ENCODE measurements at regions not wholly inside any gene's neighbourhood (a gene's known extent, or its start where the extent isn't known, plus 50 kb on each side); places are given as distances from the start of the nearest gene placed in this dataset.

GRCh38 chrX:96619588-96619987, 65.1 kb upstream of the DIAPH2 start:
- H3K27ac ChIP-seq = no peak overlapping the region
- TF ChIP-seq CTCF (IDR thresholded peaks at IDR 0.05) (no peak), ZFX (IDR thresholded peaks at IDR 0.05; ENCODE audit: borderline replicate concordance) (no peak)

GRCh38 chrX:96621811-96622210, 62.8 kb upstream of the DIAPH2 start:
- TF ChIP-seq CTCF (IDR thresholded peaks at IDR 0.05) (no peak), ZFX (IDR thresholded peaks at IDR 0.05; ENCODE audit: borderline replicate concordance) (no peak)
- no peak overlapping the region for H3K27ac ChIP-seq

Measured in 22Rv1 (cell line).